ENCODE measurements at regions not wholly inside any gene's neighbourhood (a gene's known extent, or its start where the extent isn't known, plus 50 kb on each side); places are given as distances from the start of the nearest gene placed in this dataset.

DNA sequence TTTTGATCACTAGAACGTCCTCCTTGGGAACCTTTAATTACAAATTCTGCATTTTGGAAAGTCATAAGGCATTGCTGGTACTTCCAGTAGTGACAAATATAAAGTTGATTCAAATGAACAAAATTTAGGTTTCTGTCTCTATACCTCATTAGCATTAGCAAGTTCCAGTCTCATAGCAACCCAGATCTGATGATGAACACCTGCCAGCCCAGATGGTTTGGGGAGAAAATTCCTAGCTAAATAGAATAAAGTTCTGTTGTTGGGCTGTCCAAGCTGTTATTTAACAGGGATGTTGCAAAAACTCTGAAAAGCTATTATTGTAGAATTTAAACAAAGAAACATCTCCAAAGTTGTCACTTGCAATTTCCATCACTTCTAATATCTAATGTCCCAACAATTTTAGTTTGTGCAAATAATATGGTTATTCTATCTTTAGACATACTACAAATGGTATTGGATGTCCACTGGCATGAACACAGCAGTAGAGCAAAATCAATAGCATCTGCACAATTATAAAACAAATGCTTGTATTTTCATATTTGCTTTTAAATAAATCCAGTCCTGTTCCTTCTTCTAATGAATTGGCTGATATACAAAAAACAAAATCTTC is 299.4 kb downstream of the SLC16A7 start:
- H3K4me1 ChIP-seq (ENCODE audit: low read depth): no peaks in the 10 kb centered on the region
- H3K9me3 ChIP-seq (ENCODE audit: low read depth): no peaks in the 10 kb centered on the region
- no peak overlapping the region for H3K4me3 ChIP-seq
- no peak overlapping the region for H3K27ac ChIP-seq
- H3K27me3 ChIP-seq: no peaks in the 10 kb centered on the region
- H3K36me3 ChIP-seq: no peaks in the 10 kb centered on the region
- DNase-seq (ENCODE audit: low read depth in 1 of 2, low spot score in 1 of 2): no peak
- TF ChIP-seq, protein P1, sequence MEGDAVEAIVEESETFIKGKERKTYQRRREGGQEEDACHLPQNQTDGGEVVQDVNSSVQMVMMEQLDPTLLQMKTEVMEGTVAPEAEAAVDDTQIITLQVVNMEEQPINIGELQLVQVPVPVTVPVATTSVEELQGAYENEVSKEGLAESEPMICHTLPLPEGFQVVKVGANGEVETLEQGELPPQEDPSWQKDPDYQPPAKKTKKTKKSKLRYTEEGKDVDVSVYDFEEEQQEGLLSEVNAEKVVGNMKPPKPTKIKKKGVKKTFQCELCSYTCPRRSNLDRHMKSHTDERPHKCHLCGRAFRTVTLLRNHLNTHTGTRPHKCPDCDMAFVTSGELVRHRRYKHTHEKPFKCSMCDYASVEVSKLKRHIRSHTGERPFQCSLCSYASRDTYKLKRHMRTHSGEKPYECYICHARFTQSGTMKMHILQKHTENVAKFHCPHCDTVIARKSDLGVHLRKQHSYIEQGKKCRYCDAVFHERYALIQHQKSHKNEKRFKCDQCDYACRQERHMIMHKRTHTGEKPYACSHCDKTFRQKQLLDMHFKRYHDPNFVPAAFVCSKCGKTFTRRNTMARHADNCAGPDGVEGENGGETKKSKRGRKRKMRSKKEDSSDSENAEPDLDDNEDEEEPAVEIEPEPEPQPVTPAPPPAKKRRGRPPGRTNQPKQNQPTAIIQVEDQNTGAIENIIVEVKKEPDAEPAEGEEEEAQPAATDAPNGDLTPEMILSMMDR (IDR thresholded peaks at IDR 0.05; ENCODE audit: low read depth, low read length): no peak

DNA sequence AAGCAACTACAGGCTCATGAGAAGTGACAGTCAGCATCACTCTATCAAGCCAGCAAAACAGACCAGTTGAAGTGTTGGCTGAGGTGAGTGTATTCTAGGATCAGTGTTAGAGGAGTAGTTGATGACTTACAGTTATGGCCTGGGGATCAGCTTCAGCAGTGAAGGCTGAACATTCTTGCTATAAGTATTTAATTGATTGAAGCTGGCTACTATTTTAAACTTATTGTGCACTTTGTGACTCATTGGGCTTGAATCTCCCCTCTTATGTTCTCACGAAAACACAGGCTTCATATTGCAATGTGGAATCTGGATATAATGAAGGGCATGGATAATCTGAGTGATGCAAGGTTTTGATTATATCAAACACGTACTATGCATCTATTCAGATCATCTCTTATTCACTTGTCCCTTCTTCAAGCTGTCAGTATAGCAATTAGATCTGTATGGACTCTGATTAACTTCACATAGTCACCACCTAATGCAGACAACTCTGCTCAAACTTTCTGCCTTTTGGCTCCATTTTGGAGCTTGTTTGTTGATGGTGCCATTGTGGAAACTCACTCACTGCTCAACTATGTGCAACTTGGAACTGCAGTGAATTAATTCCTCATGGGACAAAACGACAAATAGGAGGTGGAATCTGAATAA is 309.2 kb downstream of the SLC16A7 start:
- peak in 1 of 2 donors; percentile 18 for DNase-seq (ENCODE audit: low read depth in 1 of 2, low spot score in 1 of 2)
- Histone ChIP-seq H3K27me3 (no peaks in the 10 kb centered on the region), H3K9me3 (ENCODE audit: low read depth) (no peaks in the 10 kb centered on the region)

DNA sequence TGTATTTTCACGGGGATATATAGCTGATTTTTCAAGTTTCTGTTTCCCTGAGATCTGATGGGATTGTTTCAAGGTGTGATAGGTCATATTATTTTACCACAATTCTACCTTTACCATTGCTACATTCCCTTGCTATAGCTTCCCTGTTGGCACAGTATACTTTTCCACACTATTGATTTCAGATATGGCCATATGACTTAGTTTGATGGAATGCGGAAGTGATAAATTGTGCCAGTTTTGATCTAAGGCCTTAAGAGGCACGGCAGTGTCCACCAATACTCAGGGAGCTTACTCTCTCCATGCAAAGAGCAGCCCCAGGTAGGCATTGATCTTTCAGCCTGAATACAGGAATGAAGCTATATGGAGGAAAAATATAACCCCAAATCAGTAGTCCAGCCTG is 315.7 kb downstream of the SLC16A7 start:
- no peaks in the 10 kb centered on the region for H3K36me3 ChIP-seq

More for the DNA sequence above, 309.2 kb downstream of the SLC16A7 start:
- H3K36me3 ChIP-seq: no peaks in the 10 kb centered on the region
- no peak overlapping the region for H3K4me3 ChIP-seq
- no peaks in the 10 kb centered on the region for H3K4me1 ChIP-seq (ENCODE audit: low read depth)
- TF ChIP-seq, protein P1 (IDR thresholded peaks at IDR 0.05; ENCODE audit: low read depth, low read length): no peak
- peak overlapping the region; percentile 1 for H3K27ac ChIP-seq

GRCh38 chr12:59916988-59917387 is 321.2 kb downstream of the SLC16A7 start:
- no peaks in the 10 kb centered on the region for H3K9me3 ChIP-seq (ENCODE audit: low read depth)
- DNase-seq (ENCODE audit: low read depth in 1 of 2, low spot score in 1 of 2): no peak
- TF ChIP-seq, protein P1 (IDR thresholded peaks at IDR 0.05; ENCODE audit: low read depth, low read length): no peak

More for the DNA sequence above, 315.7 kb downstream of the SLC16A7 start:
- Histone ChIP-seq H3K4me1 (ENCODE audit: low read depth) (no peaks in the 10 kb centered on the region), H3K27me3 (no peaks in the 10 kb centered on the region), H3K27ac (no peak overlapping the region), H3K4me3 (no peak overlapping the region), H3K9me3 (ENCODE audit: low read depth) (no peaks in the 10 kb centered on the region)
- TF ChIP-seq, protein P1 (IDR thresholded peaks at IDR 0.05; ENCODE audit: low read depth, low read length): no peak
- DNase-seq (ENCODE audit: low read depth in 1 of 2, low spot score in 1 of 2): no peak

DNA sequence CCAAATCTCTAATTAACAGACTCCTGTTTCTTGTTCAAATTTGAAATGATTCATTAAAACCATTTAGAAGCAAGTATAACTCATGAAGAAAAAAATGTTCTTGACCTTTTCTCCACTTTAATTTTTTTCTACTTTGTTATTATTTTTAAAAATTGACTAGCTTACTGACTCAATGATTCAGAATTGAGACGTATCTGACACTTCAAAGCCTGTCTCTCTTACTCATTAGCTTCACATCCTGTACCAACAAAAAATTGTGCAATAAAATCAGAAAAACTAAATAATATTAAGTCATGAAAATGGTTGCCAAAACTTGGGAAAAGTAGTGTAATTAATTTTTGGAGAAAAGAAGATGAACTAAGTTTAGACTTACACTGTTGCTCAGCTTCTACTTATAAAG is 331.2 kb downstream of the SLC16A7 start:
- Histone ChIP-seq H3K4me1 (ENCODE audit: low read depth) (no peaks in the 10 kb centered on the region), H3K4me3 (no peak overlapping the region), H3K9me3 (ENCODE audit: low read depth) (no peaks in the 10 kb centered on the region), H3K27ac (no peak overlapping the region), H3K36me3 (no peaks in the 10 kb centered on the region), H3K27me3 (no peaks in the 10 kb centered on the region)
- no peak for DNase-seq (ENCODE audit: low read depth in 1 of 2, low spot score in 1 of 2)
- TF ChIP-seq, protein P1 (IDR thresholded peaks at IDR 0.05; ENCODE audit: low read depth, low read length): no peak

More at GRCh38 chr12:59916988-59917387, 321.2 kb downstream of the SLC16A7 start:
- no peak overlapping the region for H3K4me3 ChIP-seq
- H3K36me3 ChIP-seq: no peaks in the 10 kb centered on the region
- H3K4me1 ChIP-seq (ENCODE audit: low read depth): no peaks in the 10 kb centered on the region
- H3K27me3 ChIP-seq: no peaks in the 10 kb centered on the region
- H3K27ac ChIP-seq: no peak overlapping the region
